Neural cell (in vitro differentiated cells): ENCODE measurements at regions not wholly inside any gene's neighbourhood (a gene's known extent, or its start where the extent isn't known, plus 50 kb on each side); places are given as distances from the start of the nearest gene placed in this dataset.

Source experiments
- CTCF ChIP-seq: fragments of 450-650 bp; IDR thresholded peaks from 2 replicates; pipeline ENCODE4 v1.5.1; 2014; ENCODE audit warnings: antibody characterized with exemption, mild to moderate bottlenecking, moderate library complexity; ENCODE audit not compliant: poor library complexity, severe bottlenecking
- EZH2 ChIP-seq: fragments of 200-600, 300-800 bp; shearing (Covaris generic), sonication (generic); IDR thresholded peaks from 2 replicates; pipeline ENCODE4 v1.6.1; 2014; ENCODE audit warnings: antibody characterized with exemption, low read length, borderline replicate concordance, mild to moderate bottlenecking; ENCODE audit not compliant: insufficient read depth, poor library complexity, severe bottlenecking
- POLR2AphosphoS5 ChIP-seq: IDR thresholded peaks from 2 replicates; pipeline ENCODE4 v1.6.1; 2012
- SMC3 ChIP-seq: fragments of 450-650 bp; conservative IDR thresholded peaks from 2 replicates; pipeline ENCODE4 v1.6.1; 2014; ENCODE audit warnings: antibody characterized with exemption, mild to moderate bottlenecking, moderate library complexity; ENCODE audit not compliant: poor library complexity

GRCh38 chr4:116796022-116796421 is 289.4 kb downstream of the TRAM1L1 start:
- TF ChIP-seq CTCF (no peak), EZH2 (no peak), POLR2AphosphoS5 (no peak), SMC3 (no peak)
